IPS DF 4.7 (cell line): ENCODE measurements at regions not wholly inside any gene's neighbourhood (a gene's known extent, or its start where the extent isn't known, plus 50 kb on each side); places are given as distances from the start of the nearest gene placed in this dataset.

Experiments
- DNase-seq: peaks from one replicate; pipeline ENCODE4 v3.0.0-alpha.2; 2013; ENCODE audit warnings: low spot score; ENCODE audit errors: extremely low read depth

GRCh38 chr18:60775978-60776377 lies 403.4 kb upstream of the MC4R start:
- no peak for DNase-seq

GRCh38 chr18:60784161-60784560 lies 411.6 kb upstream of the MC4R start:
- DNase-seq: no peak

- DNase-seq: no peak
Observed at GRCh38 chr18:60794802-60795201, 422.2 kb upstream of the MC4R start.

GRCh38 chr18:60804415-60804814 lies 431.8 kb upstream of the MC4R start:
- DNase-seq: peak; percentile 60

- no peak for DNase-seq
Observed at GRCh38 chr18:60809937-60810336, 437.4 kb upstream of the MC4R start.

GRCh38 chr18:60812921-60813320 lies 440.3 kb upstream of the MC4R start:
- DNase-seq: no peak

GRCh38 chr18:60826346-60826745 lies 453.8 kb upstream of the MC4R start:
- no peak for DNase-seq

- no peak for DNase-seq
Observed at GRCh38 chr18:60831971-60832370, 459.4 kb upstream of the MC4R start.

GRCh38 chr18:60838677-60839076 lies 466.1 kb upstream of the MC4R start:
- DNase-seq: no peak

GRCh38 chr18:60846396-60846795 lies 473.8 kb upstream of the MC4R start:
- DNase-seq: no peak

GRCh38 chr18:60847517-60847916 lies 474.9 kb upstream of the MC4R start:
- DNase-seq: no peak

GRCh38 chr18:60861575-60861974 lies 471.7 kb upstream of the CDH20 start:
- no peak for DNase-seq

GRCh38 chr18:60862988-60863387 lies 470.2 kb upstream of the CDH20 start:
- no peak for DNase-seq

- no peak for DNase-seq
Observed at GRCh38 chr18:60865801-60866200, 467.4 kb upstream of the CDH20 start.

GRCh38 chr18:60870261-60871153 lies 462.7 kb upstream of the CDH20 start:
- no peak for DNase-seq

- DNase-seq: no peak
Observed at GRCh38 chr18:60872434-60872833, 460.8 kb upstream of the CDH20 start.

- no peak for DNase-seq
Observed at GRCh38 chr18:60873708-60874107, 459.5 kb upstream of the CDH20 start.

- DNase-seq: no peak
Observed at GRCh38 chr18:60875957-60876507, 457.2 kb upstream of the CDH20 start.

GRCh38 chr18:60880184-60880583 lies 453.0 kb upstream of the CDH20 start:
- no peak for DNase-seq

GRCh38 chr18:60883587-60883986 lies 449.6 kb upstream of the CDH20 start:
- DNase-seq: no peak

- DNase-seq: no peak
Observed at GRCh38 chr18:60888071-60888624, 445.1 kb upstream of the CDH20 start.

GRCh38 chr18:60889442-60889841 lies 443.8 kb upstream of the CDH20 start:
- no peak for DNase-seq

- no peak for DNase-seq
Observed at GRCh38 chr18:60891936-60892335, 441.3 kb upstream of the CDH20 start.
